H1 (cell line): ENCODE measurements at regions not wholly inside any gene's neighbourhood (a gene's known extent, or its start where the extent isn't known, plus 50 kb on each side); places are given as distances from the start of the nearest gene placed in this dataset.

Experiments
- CTCF ChIA-PET: fragments of 300-600 bp; sonication (Branson Sonifier 250); formaldehyde crosslinking; loops from one replicate; lab custom pipeline; 2021; ENCODE audit not compliant: partially characterized antibody; lab: Charles Lee
- POLR2A ChIA-PET: fragments of 300-600 bp; sonication (Branson Sonifier 250); formaldehyde crosslinking; loops from one replicate; lab custom pipeline; 2021; ENCODE audit warnings: inconsistent platforms; ENCODE audit not compliant: partially characterized antibody; lab: Charles Lee
- DNase-seq, 2 experiments: peaks; one replicate each; pipeline versions ENCODE4 v3.0.0 to v3.0.0-alpha.2; 2010 to 2022; ENCODE audit warnings: low spot score in 2 of 2, low read depth in 1 of 2, mixed read lengths in 1 of 2
- FAIRE-seq: peaks from 2 replicates; lab custom pipeline; 2011; peaks lifted over from hg19 to GRCh38; lab: Jason Lieb, UNC
- H2AFZ ChIP-seq: 2 replicates; pipeline ENCODE4 v1.8.1; 2012; ENCODE audit warnings: low read length, inconsistent platforms
- H2AK5ac ChIP-seq: 2 replicates; pipeline ENCODE4 v1.6.1; 2013; ENCODE audit warnings: low read depth, low read length
- H2BK120ac ChIP-seq: replicated peaks from 2 replicates; pipeline ENCODE3; 2013; ENCODE audit warnings: low read depth, low read length, inconsistent platforms
- H2BK12ac ChIP-seq: 2 replicates; pipeline ENCODE4 v1.6.1; 2013; ENCODE audit warnings: low read depth, low read length
- H2BK15ac ChIP-seq: 2 replicates; pipeline ENCODE4 v1.6.1; 2013; ENCODE audit warnings: low read length
- H2BK20ac ChIP-seq: 2 replicates; pipeline ENCODE4 v1.6.1; 2013; ENCODE audit warnings: low read length
- H2BK5ac ChIP-seq: 2 replicates; pipeline ENCODE4 v1.6.1; 2013; ENCODE audit warnings: low read depth, low read length
- H3K14ac ChIP-seq: 2 replicates; pipeline ENCODE4 v1.6.1; 2013; ENCODE audit warnings: inconsistent platforms; ENCODE audit not compliant: insufficient read length
- H3K18ac ChIP-seq: 2 replicates; pipeline ENCODE4 v1.6.1; 2013; ENCODE audit warnings: low read length; ENCODE audit errors: extremely low read depth
- H3K23ac ChIP-seq: 2 replicates; pipeline ENCODE4 v1.6.1; 2013; ENCODE audit warnings: inconsistent platforms; ENCODE audit not compliant: insufficient read length
- H3K23me2 ChIP-seq: 2 replicates; pipeline ENCODE4 v1.6.1; 2013; ENCODE audit warnings: low read depth, low read length
- H3K27ac ChIP-seq: 2 replicates; pipeline ENCODE4 v1.6.1; 2011; ENCODE audit warnings: low read depth, low read length, inconsistent platforms
- H3K27me3 ChIP-seq, 4 experiments: replicated peaks in 1 of 4; 1 replicate in 1 of 4; 2 replicates in 3 of 4; pipeline versions ENCODE4 v1.6.1 to v1.8.1; 2011 to 2013; ENCODE audit warnings: low read length in 3 of 4, mild to moderate bottlenecking in 3 of 4, inconsistent platforms in 2 of 4, mixed read lengths in 2 of 4, moderate library complexity in 1 of 4; ENCODE audit not compliant: control insufficient read depth in 3 of 4, insufficient read depth in 3 of 4; ENCODE audit errors: extremely low read depth in 1 of 4
- H3K36me3 ChIP-seq, 4 experiments: 2 replicates each; pipeline versions ENCODE4 v1.6.1 to v1.8.1; 2011 to 2013; ENCODE audit warnings: mild to moderate bottlenecking in 4 of 4, low read length in 3 of 4, moderate library complexity in 2 of 4, control low read depth in 1 of 4, inconsistent platforms in 1 of 4; ENCODE audit not compliant: insufficient read depth in 4 of 4, control insufficient read depth in 2 of 4
- H3K4ac ChIP-seq: replicated peaks from 2 replicates; pipeline ENCODE3; 2013; ENCODE audit warnings: low read length, low read depth, mixed read lengths, inconsistent platforms; ENCODE audit not compliant: insufficient read length
- H3K4me1 ChIP-seq, 4 experiments: replicated peaks in 1 of 4; 1 replicate in 1 of 4; 2 replicates in 3 of 4; pipeline versions ENCODE4 v1.6.1 to v1.8.1; 2011 to 2013; ENCODE audit warnings: low read length in 3 of 4, inconsistent platforms in 2 of 4, mixed read lengths in 1 of 4; ENCODE audit not compliant: insufficient read depth in 4 of 4, control insufficient read depth in 3 of 4
- H3K4me2 ChIP-seq, 2 experiments: 2 replicates each; pipeline versions ENCODE4 v1.6.1 to v1.8.1; 2011 to 2013; ENCODE audit warnings: low read depth in 2 of 2, low read length in 2 of 2, control low read depth in 1 of 2, inconsistent platforms in 1 of 2, mild to moderate bottlenecking in 1 of 2; ENCODE audit not compliant: insufficient read depth in 1 of 2
- H3K4me3 ChIP-seq, 4 experiments: fragments of 200-600, 300-600 bp in 1 of 4; sonication (generic), shearing (Covaris generic), sonication (Bioruptor Twin) in 1 of 4; 2 replicates each; pipeline versions ENCODE4 v1.5.1 to v1.8.1; 2011 to 2016; ENCODE audit warnings: low read length in 4 of 4, low read depth in 3 of 4, control low read depth in 2 of 4, inconsistent platforms in 2 of 4, mild to moderate bottlenecking in 2 of 4, mixed read lengths in 1 of 4, moderate library complexity in 1 of 4; ENCODE audit not compliant: insufficient read depth in 2 of 4; ENCODE audit errors: extremely low read depth in 1 of 4
- H3K56ac ChIP-seq: replicated peaks from 2 replicates; pipeline ENCODE3; 2013; ENCODE audit warnings: low read depth, mild to moderate bottlenecking, mixed read lengths, low read length, inconsistent platforms; ENCODE audit not compliant: insufficient read length
- H3K79me1 ChIP-seq: 2 replicates; pipeline ENCODE4 v1.6.1; 2013; ENCODE audit warnings: low read depth, low read length, control low read depth
- H3K79me2 ChIP-seq, 2 experiments: 2 replicates each; pipeline versions ENCODE4 v1.6.1 to v1.8.1; 2012 to 2013; ENCODE audit warnings: low read length in 2 of 2, mild to moderate bottlenecking in 2 of 2, inconsistent platforms in 1 of 2; ENCODE audit not compliant: insufficient read depth in 2 of 2, control insufficient read depth in 1 of 2
- H3K9ac ChIP-seq, 4 experiments: replicated peaks in 1 of 4; 1 replicate in 1 of 4; 2 replicates in 3 of 4; pipeline versions ENCODE4 v1.6.1 to v1.8.1; 2011 to 2013; ENCODE audit warnings: low read depth in 3 of 4, low read length in 3 of 4, control low read depth in 2 of 4, mild to moderate bottlenecking in 2 of 4, moderate library complexity in 2 of 4, inconsistent platforms in 1 of 4; ENCODE audit errors: extremely low read depth in 1 of 4
- H3K9me3 ChIP-seq, 2 experiments: 2 replicates each; pipeline versions ENCODE4 v1.6.1 to v1.8.1; 2012 to 2013; ENCODE audit warnings: mild to moderate bottlenecking in 2 of 2, moderate library complexity in 2 of 2, control low read depth in 1 of 2, inconsistent platforms in 1 of 2, low read depth in 1 of 2, low read length in 1 of 2, mixed read lengths in 1 of 2; ENCODE audit not compliant: insufficient read depth in 2 of 2
- H4K20me1 ChIP-seq, 2 experiments: replicated peaks in 1 of 2; 2 replicates each; pipeline versions ENCODE3 to v1.8.1; 2011 to 2013; ENCODE audit warnings: inconsistent platforms in 2 of 2, low read length in 2 of 2, mild to moderate bottlenecking in 1 of 2; ENCODE audit not compliant: insufficient read depth in 2 of 2, control insufficient read depth in 1 of 2
- H4K5ac ChIP-seq: 2 replicates; pipeline ENCODE4 v1.6.1; 2013; ENCODE audit warnings: low read length, low read depth, mixed read lengths, inconsistent platforms; ENCODE audit not compliant: insufficient read length
- H4K8ac ChIP-seq: 2 replicates; pipeline ENCODE4 v1.8.0; 2013; ENCODE audit warnings: mild to moderate bottlenecking, moderate library complexity, low read length, inconsistent platforms; ENCODE audit not compliant: insufficient read depth; ENCODE audit errors: extremely low read depth
- H4K91ac ChIP-seq: replicated peaks from 2 replicates; pipeline ENCODE3; 2013; ENCODE audit warnings: low read length, mixed read lengths, inconsistent platforms; ENCODE audit not compliant: insufficient read length
- MAFK ChIP-seq: IDR thresholded peaks from 2 replicates; pipeline ENCODE4 v1.6.1; 2012; ENCODE audit warnings: low read depth, mild to moderate bottlenecking, improper control_type of control experiment, low read length
- POU5F1 ChIP-seq: IDR thresholded peaks from 2 replicates; pipeline ENCODE4 v1.6.1; 2011; ENCODE audit warnings: low read depth, mild to moderate bottlenecking, low read length, moderate library complexity
- TAF1 ChIP-seq: IDR thresholded peaks from 2 replicates; pipeline ENCODE4 v1.6.1; 2011; ENCODE audit warnings: mild to moderate bottlenecking, low read depth, low read length
- WGBS, 2 experiments: shearing (Covaris generic) in 1 of 2; methylation state at CpG; one replicate each; pipeline versions ENCODE4 v1.1.6 to v1.1.7; 2013 to 2015; ENCODE audit warnings: low lambda C conversion rate in 2 of 2, mixed read lengths in 2 of 2, inconsistent platforms in 1 of 2, low coverage in 1 of 2, missing lambda C conversion rate in 1 of 2; ENCODE audit not compliant: insufficient replicate concordance in 2 of 2, insufficient coverage in 1 of 2, insufficient read length in 1 of 2; ENCODE audit errors: extremely low coverage in 1 of 2, missing lambda C conversion rate in 1 of 2; 5-methylcytosine and 5-hydroxymethylcytosine counted together
- TF ChIP-seq, protein P1 (sequence below), 3 experiments: IDR thresholded peaks; 1 replicate in 2 of 3; 2 replicates in 1 of 3; pipeline versions ENCODE4 v1.5.1 to v1.6.1; 2011; ENCODE audit warnings: low read length in 3 of 3, mild to moderate bottlenecking in 3 of 3, inconsistent platforms in 2 of 3, low read depth in 1 of 3, moderate library complexity in 1 of 3; ENCODE audit not compliant: insufficient read depth in 1 of 3; ENCODE audit errors: control extremely low read depth in 1 of 3

DNA sequence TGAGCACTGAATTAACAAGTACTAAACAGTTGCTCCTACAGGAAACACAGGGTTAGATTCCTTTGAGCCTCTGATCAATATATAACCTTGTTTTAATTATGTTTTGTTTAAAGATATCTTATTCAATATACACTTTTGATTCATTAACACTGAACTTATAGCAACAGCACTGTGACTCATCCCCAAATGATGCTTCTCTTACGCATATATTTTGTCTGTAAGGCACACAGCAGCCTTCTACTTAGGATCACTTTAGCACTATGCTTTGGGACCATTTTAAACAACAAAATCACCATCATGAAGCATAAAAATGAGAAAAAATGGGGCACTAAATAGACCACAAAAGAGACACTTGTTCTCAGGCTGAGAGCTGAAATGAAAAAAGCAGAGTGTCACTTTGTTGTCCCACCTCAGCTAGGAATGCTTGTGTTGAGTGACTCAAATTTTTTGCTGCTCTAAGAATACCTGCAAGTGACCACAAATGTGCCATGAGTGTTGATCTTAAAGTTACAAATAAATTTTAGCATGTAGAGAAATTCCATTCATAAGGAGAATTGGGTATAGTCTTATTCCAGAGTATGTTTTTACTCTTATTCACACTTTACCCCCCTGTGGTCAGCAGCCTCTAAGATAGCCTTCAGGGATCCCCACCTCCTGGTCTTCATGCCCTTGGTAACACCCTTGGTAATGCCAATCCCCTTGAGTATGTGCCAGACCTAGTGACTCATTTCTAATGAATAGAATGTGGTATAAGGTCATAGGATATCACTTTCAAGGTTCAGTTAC lies 252.7 kb upstream of the IL12B start:
- WGBS, 2 experiments = 100% methylated on average over 1 of the region's 1 CpG; no CpG with 5 or more reads in 1 of the 2 experiments
- no peak overlapping the region for H3K56ac ChIP-seq
- H4K5ac ChIP-seq = no peak overlapping the region
- H3K79me1 ChIP-seq = no peaks in the 10 kb centered on the region
- ChIA-PET POLR2A (no interaction called here), CTCF (interaction anchor here (0.7 to 2.5 kb wide), 3 partner anchors 139 to 695 kb away, joined by 3 to 7 read pairs (median 3); no protein-coding TSS in a partner anchor)
- no peak overlapping the region for H3K23ac ChIP-seq
- no peaks in the 10 kb centered on the region; a peak in 1 of 8 replicates for H3K36me3 ChIP-seq
- H4K8ac ChIP-seq = no peak overlapping the region
- H2BK5ac ChIP-seq = no peak overlapping the region
- no peaks in the 10 kb centered on the region for H4K20me1 ChIP-seq
- H3K9ac ChIP-seq = no peak overlapping the region
- no peak overlapping the region for H3K14ac ChIP-seq
- DNase-seq (no peak), FAIRE-seq (no peak)
- H2BK15ac ChIP-seq = no peak overlapping the region
- no peaks in the 10 kb centered on the region for H3K27me3 ChIP-seq
- H2BK120ac ChIP-seq = no peak overlapping the region
- no peak overlapping the region for H2AK5ac ChIP-seq
- no peak overlapping the region for H3K4ac ChIP-seq
- H4K91ac ChIP-seq = no peak overlapping the region
- H2BK12ac ChIP-seq = no peak overlapping the region
- no peak overlapping the region for H2AFZ ChIP-seq
- H3K23me2 ChIP-seq = no peaks in the 10 kb centered on the region
- H3K9me3 ChIP-seq = no peaks in the 10 kb centered on the region
- no peak overlapping the region for H3K18ac ChIP-seq
- H3K79me2 ChIP-seq = no peaks in the 10 kb centered on the region
- no peak overlapping the region for H3K4me3 ChIP-seq
- no peaks in the 10 kb centered on the region for H3K4me1 ChIP-seq
- H3K27ac ChIP-seq = no peak overlapping the region
- H3K4me2 ChIP-seq = no peak overlapping the region
- no peak overlapping the region for H2BK20ac ChIP-seq
- no peak for TF ChIP-seq POU5F1
- TF ChIP-seq, protein P1, sequence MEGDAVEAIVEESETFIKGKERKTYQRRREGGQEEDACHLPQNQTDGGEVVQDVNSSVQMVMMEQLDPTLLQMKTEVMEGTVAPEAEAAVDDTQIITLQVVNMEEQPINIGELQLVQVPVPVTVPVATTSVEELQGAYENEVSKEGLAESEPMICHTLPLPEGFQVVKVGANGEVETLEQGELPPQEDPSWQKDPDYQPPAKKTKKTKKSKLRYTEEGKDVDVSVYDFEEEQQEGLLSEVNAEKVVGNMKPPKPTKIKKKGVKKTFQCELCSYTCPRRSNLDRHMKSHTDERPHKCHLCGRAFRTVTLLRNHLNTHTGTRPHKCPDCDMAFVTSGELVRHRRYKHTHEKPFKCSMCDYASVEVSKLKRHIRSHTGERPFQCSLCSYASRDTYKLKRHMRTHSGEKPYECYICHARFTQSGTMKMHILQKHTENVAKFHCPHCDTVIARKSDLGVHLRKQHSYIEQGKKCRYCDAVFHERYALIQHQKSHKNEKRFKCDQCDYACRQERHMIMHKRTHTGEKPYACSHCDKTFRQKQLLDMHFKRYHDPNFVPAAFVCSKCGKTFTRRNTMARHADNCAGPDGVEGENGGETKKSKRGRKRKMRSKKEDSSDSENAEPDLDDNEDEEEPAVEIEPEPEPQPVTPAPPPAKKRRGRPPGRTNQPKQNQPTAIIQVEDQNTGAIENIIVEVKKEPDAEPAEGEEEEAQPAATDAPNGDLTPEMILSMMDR (IDR thresholded peaks at IDR 0.05; ENCODE audit: control extremely low read depth in 1 of 3, insufficient read depth in 1 of 3, low read depth in 1 of 3, low read length in 3 of 3) = no peak
- no peak for TF ChIP-seq TAF1
- no peak for TF ChIP-seq MAFK
